ENCODE measurements at regions not wholly inside any gene's neighbourhood (a gene's known extent, or its start where the extent isn't known, plus 50 kb on each side); places are given as distances from the start of the nearest gene placed in this dataset.

DNA sequence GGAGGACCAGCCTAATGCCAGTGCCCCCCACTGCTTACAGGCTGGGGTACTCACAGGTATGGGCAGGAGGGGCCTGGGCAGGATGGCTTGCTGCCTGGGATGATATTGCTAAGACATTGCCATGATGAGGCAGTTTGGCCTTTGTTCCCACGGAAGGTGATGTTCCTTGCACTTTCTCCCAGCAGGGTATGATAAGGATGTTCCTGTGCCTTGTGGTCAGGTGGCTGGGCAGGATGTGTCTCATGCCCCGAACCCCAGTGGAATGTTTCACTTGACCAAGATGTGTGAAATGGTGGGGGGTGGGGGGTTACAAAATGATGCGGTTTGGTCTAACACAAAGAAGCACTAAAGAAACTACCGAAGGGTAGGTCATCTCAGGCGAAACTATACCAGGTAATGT, 337.8 kb upstream of the ZFHX3 start:
- DNase-seq, result no peak

GRCh38 chr16:73384506-73385089, 336.7 kb upstream of the ZFHX3 start:
- DNase-seq, result no peak

DNA sequence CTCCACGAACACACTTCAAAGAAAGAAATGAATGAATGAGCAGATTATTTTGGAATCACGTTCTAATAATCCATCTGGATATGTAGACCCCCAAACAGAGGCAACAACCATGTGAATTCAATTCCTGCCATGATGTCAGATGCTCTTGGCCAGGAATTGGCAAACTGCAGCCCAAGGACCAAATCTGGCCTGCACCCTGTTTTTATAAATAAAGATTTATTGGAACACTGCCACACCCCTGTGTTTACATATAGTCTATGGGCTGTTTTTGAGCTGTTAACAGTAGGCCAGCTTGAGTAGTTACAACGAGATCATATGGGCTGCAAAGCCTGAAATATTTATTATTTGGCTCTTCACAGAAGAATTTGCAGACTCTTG, 336.0 kb upstream of the ZFHX3 start:
- no peak for DNase-seq

DNA sequence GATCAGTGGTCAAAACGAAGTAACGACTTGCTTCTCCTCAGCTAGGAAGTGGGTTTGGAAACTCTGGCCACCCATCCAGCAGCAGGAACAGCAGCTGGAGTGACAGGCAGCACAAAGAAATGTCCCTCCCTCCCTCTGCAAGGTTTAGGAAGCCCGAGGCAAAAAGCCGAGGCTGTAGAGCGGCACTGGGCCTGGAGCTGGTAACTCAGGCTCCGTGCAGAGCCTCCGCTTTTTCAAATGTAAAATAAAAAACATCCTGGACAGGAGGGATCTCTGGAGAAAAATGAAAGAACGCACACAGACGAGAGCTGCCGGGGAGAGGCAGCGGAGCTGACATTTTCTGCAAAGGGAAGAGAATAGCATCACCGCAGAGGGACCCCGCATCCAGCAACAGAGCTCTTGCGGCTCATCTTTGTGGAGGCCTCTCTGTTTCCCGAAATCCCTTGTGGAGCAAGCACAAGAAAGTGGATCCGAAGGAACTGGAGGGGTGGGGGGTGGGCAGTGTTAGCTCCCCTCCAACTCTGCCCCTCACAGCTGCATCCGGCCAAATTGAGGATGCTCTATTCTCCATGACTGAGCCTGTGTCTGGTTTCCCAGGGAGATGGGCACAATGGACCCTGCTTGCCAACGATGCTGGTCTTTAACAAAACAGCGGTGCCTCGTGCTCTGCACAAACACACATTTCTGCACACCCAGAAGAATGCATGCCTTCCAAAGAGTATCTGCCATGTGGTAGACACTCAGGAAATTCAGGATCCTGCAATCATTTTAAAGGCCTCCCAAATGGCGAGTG, 335.5 kb upstream of the ZFHX3 start:
- DNase-seq, result no peak

DNA sequence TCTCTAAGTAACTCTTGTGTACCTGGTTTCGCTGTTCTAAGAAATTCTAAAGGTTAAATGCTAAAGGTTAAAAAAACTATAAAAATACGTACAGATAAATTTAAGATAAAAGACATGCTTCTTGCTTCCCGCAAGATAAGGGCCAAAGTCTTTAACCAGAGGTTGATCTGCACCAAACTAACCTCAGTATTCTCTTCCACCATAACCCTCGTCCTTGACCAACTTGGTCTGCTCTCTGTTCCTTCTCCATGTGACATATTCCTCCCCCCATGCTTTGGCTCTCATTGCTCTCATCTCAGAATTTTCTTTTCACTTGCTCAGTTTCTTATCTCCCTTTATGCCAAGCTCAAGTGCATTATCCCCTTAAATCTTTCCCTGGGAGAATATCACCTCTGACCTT, 330.5 kb upstream of the ZFHX3 start:
- no peak for DNase-seq

GRCh38 chr16:73371584-73372319, 323.8 kb upstream of the ZFHX3 start:
- no peak for DNase-seq

- no peak for DNase-seq
These were observed 321.9 kb upstream of the ZFHX3 start for GRCh38 chr16:73369851-73370250.

- no peak for DNase-seq
These were observed 320.8 kb upstream of the ZFHX3 start for GRCh38 chr16:73368715-73369114.

GRCh38 chr16:73365016-73365551, 317.2 kb upstream of the ZFHX3 start:
- no peak for DNase-seq

DNA sequence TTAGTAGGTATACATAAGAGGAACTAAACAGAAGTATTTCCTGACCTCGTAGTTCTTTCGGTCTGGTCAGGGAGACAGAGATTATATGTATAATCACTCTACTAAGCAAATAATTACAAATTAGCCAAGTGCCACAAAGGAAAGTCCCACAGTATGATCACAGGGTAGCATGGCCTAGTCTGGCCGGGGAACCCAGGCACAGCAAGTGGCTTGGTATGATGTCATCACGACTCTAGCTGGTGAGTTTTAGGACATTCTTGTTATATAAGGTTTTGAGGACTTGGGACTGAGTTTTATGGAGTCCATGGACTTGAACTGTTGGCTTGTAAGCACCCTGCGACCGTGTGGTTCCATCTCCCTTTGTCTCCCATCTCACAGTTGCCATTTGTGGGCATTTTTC, 316.5 kb upstream of the ZFHX3 start:
- no peak for DNase-seq

- DNase-seq, result no peak
These were observed 313.1 kb upstream of the ZFHX3 start for GRCh38 chr16:73361061-73361460.

GRCh38 chr16:73356401-73357079, 308.6 kb upstream of the ZFHX3 start:
- DNase-seq, result no peak

DNA sequence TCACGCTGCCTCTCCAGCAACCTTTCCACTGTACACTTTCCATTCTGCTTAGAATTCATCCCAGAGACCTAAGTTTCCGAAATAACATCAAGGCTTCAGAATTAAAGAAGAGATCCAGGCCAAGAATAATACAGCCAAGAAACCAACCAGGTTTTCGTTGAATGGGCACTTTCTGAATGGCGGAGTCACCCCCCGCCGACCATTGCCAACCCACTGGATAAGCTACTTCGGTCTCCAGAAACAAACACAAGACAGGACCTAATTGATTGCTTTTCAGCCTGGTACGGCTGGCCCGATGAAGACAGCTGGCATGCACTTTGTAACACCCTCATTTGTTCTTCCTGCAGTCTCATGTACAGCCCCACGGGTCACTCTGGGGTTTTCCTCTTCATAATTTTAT, 308.1 kb upstream of the ZFHX3 start:
- no peak for DNase-seq

- no peak for DNase-seq
These were observed 306.5 kb upstream of the ZFHX3 start for GRCh38 chr16:73354434-73354833.

DNA sequence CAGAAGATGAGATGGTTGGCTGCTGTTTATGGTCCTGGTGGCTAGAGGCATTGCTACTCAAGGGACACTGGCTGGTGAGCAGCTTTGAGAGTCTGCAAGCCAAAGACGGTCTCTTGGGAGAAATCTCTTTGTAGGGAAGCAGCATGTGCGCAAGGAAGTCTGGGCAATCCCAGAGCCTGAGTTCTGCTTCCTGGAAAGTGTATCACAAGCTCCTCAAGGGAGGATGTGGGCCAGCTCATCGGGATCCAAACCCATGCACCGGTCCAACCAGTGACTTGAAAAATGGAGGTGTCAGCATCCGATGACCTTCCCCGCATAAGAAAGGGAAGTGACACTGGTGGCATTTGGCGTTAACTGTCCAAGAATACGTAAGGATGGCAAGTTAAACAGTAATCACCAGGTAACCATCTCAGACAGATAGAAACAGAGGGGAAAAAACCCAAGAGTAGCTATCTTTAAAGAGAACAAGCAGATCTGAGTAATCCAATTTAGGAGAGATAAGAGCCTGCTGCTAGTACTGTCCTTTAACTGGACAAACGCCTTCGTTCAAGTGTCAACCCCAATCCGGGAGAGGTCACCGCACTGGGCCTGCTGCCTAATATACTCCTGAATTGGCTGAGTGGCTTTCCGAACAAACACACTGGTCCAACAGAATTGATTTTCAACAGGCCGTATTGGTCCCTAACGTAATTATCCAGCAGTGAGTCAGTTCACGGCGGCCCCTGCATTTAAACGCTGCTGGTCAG, 303.0 kb upstream of the ZFHX3 start:
- DNase-seq, result no peak

- DNase-seq, result no peak
These were observed 299.8 kb upstream of the ZFHX3 start for GRCh38 chr16:73347500-73348375.

DNA sequence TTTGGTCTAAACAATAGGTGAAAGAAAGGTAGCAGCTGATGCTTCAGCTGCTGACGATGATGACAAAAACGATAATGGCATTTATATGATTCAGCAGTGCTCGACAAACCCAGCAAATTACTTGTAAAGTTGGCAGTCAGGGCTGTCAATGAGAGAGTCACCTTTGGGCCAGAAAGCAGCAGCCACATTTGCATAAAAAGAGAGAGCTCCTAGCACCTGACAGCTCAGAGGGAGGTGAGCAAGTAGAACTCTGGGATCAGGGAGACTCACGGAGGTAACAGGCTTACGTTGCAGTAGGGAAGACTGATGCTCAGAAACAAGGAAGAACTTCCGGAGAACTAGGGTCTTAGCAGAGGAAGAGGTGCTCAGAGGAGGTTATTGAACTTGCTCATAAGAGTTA, 291.9 kb upstream of the ZFHX3 start:
- DNase-seq, result no peak

DNA sequence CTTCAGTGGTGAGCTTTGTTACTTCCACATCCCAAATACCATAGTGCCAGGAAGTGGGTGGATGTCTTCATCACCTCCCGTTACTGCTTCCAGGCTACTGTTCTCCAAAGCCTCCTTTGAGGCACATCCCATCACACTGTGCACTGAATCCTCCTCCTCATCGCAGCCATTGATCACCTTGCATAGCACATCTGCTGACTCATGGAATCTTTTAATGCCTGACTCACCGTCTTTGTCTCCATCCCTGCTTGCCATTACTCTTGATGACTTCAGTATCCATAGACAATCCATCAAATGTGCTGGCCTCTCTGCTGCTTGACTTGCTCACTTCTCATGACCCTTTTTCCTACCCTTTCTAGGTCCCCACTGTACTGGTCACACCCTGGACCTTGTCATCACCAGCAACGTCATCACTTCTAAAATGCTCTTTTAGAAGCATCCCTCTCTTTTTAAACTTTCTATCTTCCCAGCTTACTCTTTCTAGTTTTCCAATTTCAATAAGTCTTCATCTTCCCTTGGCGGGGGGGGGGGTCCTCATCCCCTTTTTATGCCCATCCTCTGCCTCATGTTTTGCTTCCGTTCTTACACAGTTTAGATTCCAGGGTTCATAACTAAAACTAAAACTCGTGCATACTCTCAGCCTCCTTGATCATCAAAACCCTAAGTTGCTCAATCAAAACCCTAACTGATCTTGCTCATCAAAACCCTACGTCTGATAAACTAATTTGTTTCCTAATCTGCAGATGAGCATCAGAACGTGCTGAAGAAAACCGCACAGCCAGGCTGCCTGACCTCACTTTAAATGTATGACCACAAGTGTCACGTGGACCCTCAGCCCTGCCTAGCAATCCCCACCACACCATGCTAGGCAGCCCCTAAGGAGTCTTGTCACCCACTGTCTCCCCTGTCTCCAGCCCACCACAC, 289.7 kb upstream of the ZFHX3 start:
- DNase-seq, result no peak

- no peak for DNase-seq
These were observed 281.7 kb upstream of the ZFHX3 start for GRCh38 chr16:73329358-73330286.
